Jurkat, Clone E6-1 (cell line): ENCODE measurements at regions not wholly inside any gene's neighbourhood (a gene's known extent, or its start where the extent isn't known, plus 50 kb on each side); places are given as distances from the start of the nearest gene placed in this dataset.

Experiments
- DNase-seq: peaks from one replicate; pipeline ENCODE4 v3.0.0-alpha.2; 2011; ENCODE audit warnings: low read depth, low spot score
- H3K4me3 ChIP-seq: 2 replicates; pipeline ENCODE4 v1.5.1; 2011; ENCODE audit warnings: mild to moderate bottlenecking, low read length, control low read depth, moderate library complexity

DNA sequence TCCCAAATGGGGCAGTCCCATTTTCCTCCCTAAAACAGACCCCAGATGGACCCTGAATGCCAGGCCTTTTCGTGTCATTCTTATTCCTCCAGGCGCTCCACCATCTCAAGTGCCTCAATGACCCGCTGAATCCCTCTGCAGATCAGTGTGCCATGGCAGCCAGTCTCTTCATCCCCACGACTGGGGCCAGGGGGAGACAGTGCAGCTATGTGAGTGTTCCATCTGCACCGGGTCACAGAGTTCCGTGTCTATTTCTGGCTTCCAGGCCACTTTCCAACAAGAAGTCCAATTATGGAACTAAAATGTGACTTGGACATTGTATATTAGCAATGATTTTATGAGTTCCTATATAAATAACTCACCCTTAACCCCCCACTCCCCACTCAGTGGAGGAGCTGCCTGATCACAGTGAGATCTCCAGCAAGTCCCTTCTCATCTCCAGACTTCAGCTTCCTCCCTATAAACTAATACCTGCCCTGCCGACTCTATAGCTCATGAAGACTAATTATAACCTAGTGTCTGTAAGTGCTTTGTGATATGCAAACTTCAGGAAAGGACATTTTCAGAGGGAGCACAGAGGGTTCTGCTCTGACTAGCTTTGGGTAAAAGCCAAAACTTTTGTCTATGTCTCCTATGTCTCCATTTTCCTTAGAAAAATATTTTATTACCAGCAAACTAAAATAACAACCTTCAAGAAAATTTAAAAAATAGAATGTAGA is 56.3 kb upstream of the NFASC start:
- H3K4me3 ChIP-seq = no peak overlapping the region
- no peak for DNase-seq

DNA sequence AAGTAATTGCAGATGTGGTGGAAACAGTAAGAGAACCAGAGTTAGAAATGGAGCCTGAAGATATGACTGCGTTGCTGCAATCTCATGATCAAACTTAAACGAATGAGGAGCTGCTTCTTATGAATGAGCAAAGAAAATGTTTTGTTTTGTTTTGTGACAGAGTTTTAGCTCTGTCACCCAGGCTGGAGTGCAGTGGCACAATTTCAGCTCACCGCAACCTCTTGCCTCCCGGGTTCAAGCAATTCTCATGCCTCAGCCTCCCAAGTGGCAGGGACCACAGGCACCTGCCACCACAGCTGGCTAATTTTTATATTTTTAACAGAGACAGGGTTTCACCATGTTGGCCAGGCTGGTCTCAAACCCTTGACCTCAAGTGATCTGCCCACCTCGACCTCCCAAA is 53.3 kb upstream of the NFASC start:
- no peak for DNase-seq
- no peak overlapping the region for H3K4me3 ChIP-seq

DNA sequence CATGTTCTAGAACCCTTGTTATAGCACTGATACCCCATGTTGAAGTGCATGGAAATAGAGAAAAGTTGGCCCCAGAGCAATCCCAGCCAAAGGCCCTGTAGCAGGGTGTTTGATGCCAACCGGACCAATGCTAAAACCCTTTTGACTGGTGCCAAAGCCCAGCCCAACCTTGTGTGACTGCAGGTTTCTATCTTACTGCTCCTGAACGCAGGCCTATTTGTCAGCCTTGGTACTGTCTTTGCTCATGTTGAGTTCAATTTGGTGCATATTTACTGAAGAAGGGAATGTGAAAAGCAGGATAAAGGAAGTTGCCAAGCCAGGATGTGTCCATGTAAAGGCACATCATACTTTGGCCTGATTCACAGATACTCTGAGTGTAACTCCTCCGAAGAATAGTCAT is 51.7 kb upstream of the NFASC start:
- no peak overlapping the region for H3K4me3 ChIP-seq
- DNase-seq = no peak

DNA sequence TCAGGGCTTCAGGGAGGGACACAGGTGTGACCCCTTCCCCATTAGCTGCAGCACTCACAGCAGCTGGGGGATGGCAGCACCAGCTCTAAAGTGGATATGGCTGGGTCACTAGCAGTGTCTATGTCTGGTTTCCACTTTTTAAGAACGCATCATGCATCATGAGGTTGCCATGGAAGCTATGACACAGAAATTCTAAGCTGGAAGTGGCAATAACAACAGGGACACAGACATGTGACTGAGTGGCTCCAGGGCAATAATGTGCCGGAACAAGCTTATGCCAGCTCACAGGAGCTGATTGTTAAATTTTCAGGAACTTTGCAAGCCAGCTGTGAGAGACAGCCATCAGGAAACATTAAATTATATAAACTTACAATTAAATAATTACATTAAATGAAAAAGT is 51.2 kb upstream of the NFASC start:
- DNase-seq = no peak
- no peak overlapping the region for H3K4me3 ChIP-seq
